Right lobe of liver (tissue), 4 donors: ENCODE measurements at regions not wholly inside any gene's neighbourhood (a gene's known extent, or its start where the extent isn't known, plus 50 kb on each side); places are given as distances from the start of the nearest gene placed in this dataset.

Source experiments
- CTCF ChIP-seq, 4 donors: fragments of 200-600 bp in 3 of 4; fragments of 450-650 bp in 1 of 4; IDR thresholded peaks; one replicate each; pipeline versions ENCODE4 v1.5.1 to v1.8.0; 2016 to 2022; ENCODE audit warnings: antibody characterized with exemption in 4 of 4, mild to moderate bottlenecking in 2 of 4
- POLR2A ChIP-seq: fragments of 450-650 bp; IDR thresholded peaks from one replicate; pipeline ENCODE4 v1.6.1; 2017; ENCODE audit warnings: antibody characterized with exemption, mild to moderate bottlenecking
- donor health status: DM: no; HTN: no; CAD: no.
- donor health status: DM: no; HTN: no; CAD: no.
- donor health status: DM: no; HTN: yes; CAD: no.

DNA sequence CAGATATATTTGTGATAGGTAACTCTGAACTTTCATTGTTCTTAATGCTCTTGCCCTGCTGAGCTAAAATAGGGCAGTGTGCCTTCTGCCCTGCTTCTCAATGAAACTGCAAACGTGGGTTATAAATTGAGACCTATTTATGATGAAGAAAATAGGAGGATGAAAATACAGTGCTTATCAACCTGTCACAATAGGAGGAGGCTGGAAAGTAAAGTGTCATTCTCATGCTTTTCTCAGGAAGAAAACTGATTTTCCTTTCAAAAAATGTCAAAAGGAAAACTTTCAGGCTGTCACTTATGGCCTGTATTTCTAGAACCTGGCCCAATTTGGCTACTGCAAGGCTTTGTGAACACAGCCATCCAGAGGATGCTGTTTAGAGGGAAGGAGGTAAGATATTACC, 130.3 kb upstream of the TUSC1 start:
- TF ChIP-seq CTCF (IDR thresholded peaks at IDR 0.05) (no peak), POLR2A (no peak)
